Stomach (tissue), 4 donors: ENCODE measurements at regions not wholly inside any gene's neighbourhood (a gene's known extent, or its start where the extent isn't known, plus 50 kb on each side); places are given as distances from the start of the nearest gene placed in this dataset.

Experiments used
- EP300 ChIP-seq: sonication (generic); formaldehyde crosslinking; IDR thresholded peaks from one replicate; pipeline ENCODE4 v1.6.1; 2017; ENCODE audit warnings: antibody characterized with exemption
- POLR2A ChIP-seq, 4 donors: fragments of 450-650 bp; IDR thresholded peaks; one replicate each; pipeline ENCODE4 v1.6.1; 2016; ENCODE audit warnings: antibody characterized with exemption in 4 of 4, control low read depth in 2 of 4, mild to moderate bottlenecking in 1 of 4, moderate library complexity in 1 of 4
- POLR2AphosphoS5 ChIP-seq, 3 donors: sonication (generic); formaldehyde crosslinking; IDR thresholded peaks; one replicate each; pipeline ENCODE4 v1.6.1; 2016; ENCODE audit warnings: antibody characterized with exemption in 3 of 3
- TF ChIP-seq, protein P1 (sequence below), 7 experiments: fragments of 450-650 bp in 4 of 7; fragments of 200-600 bp in 3 of 7; sonication (generic) in 3 of 7; IDR thresholded peaks; one replicate each; pipeline ENCODE4 v1.5.1; 2016 to 2019; ENCODE audit warnings: antibody characterized with exemption in 7 of 7, control low read depth in 2 of 7, mild to moderate bottlenecking in 1 of 7

DNA sequence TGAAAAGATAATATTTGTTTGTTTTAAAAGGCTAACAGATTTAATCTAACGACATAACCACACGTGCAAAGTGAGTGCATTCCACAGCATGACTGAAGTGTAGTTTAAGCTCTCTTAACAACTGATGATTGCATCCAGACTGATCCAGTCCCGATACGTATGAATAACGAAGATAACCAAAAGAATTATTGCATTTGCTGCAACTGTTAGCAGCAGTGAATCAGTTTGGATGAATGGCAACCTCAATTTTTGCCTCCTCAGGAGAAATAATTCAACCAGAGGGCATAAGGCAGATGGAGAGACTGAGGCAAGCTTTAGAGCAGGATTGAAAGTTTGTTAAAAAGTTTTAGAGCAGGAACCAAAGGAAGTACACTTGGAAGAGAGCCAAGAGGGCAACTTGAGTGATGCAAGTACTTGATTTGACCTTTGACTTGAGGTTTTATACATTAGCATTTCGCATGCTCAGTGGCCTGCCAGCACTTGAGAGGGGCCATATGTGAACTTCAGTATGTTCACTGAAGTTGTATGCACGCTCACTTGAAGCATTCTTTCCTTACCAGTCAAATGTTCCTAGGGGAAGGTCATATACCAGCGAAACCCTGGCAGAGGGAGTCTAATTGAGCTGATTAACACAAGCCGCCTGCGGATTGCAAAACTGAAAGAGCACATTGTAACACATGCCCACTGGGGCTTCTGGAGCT is 835.0 kb upstream of the PCDH20 start:
- TF ChIP-seq, protein P1, sequence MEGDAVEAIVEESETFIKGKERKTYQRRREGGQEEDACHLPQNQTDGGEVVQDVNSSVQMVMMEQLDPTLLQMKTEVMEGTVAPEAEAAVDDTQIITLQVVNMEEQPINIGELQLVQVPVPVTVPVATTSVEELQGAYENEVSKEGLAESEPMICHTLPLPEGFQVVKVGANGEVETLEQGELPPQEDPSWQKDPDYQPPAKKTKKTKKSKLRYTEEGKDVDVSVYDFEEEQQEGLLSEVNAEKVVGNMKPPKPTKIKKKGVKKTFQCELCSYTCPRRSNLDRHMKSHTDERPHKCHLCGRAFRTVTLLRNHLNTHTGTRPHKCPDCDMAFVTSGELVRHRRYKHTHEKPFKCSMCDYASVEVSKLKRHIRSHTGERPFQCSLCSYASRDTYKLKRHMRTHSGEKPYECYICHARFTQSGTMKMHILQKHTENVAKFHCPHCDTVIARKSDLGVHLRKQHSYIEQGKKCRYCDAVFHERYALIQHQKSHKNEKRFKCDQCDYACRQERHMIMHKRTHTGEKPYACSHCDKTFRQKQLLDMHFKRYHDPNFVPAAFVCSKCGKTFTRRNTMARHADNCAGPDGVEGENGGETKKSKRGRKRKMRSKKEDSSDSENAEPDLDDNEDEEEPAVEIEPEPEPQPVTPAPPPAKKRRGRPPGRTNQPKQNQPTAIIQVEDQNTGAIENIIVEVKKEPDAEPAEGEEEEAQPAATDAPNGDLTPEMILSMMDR (IDR thresholded peaks at IDR 0.05): no peak
- TF ChIP-seq EP300: no peak
- no peak for TF ChIP-seq POLR2A (IDR thresholded peaks at IDR 0.05)
- no peak for TF ChIP-seq POLR2AphosphoS5 (IDR thresholded peaks at IDR 0.05)
